Thyroid gland (tissue), 4 donors: ENCODE measurements at regions not wholly inside any gene's neighbourhood (a gene's known extent, or its start where the extent isn't known, plus 50 kb on each side); places are given as distances from the start of the nearest gene placed in this dataset.

ENCODE experiments used
- DNase-seq, 2 donors: peaks; one replicate each; pipeline ENCODE4 v3.0.0-alpha.2; 2019
- H3K27ac ChIP-seq, 3 donors: fragments of 200-600 bp; sonication (generic); 1 replicate in 2 of 3; 2 replicates in 1 of 3; pipeline ENCODE4 v1.5.1; 2016 to 2019; ENCODE audit warnings: mild to moderate bottlenecking in 1 of 3, moderate library complexity in 1 of 3
- H3K27me3 ChIP-seq: fragments of 200-600 bp; sonication (generic); one replicate; pipeline ENCODE4 v1.5.1; 2019
- H3K36me3 ChIP-seq, 2 donors: fragments of 200-600 bp; sonication (generic); one replicate each; pipeline ENCODE4 v1.5.1; 2016 to 2019
- H3K4me1 ChIP-seq, 2 donors: fragments of 200-600 bp; sonication (generic); one replicate each; pipeline ENCODE4 v1.5.1; 2017 to 2019
- H3K4me3 ChIP-seq, 3 donors: fragments of 200-600 bp; sonication (generic); replicated peaks in 1 of 3; 1 replicate in 2 of 3; 2 replicates in 1 of 3; pipeline ENCODE4 v1.5.1; 2016; ENCODE audit warnings: mild to moderate bottlenecking in 1 of 3
- H3K9me3 ChIP-seq: fragments of 200-600 bp; sonication (generic); one replicate; pipeline ENCODE4 v1.5.1; 2017
- POLR2A ChIP-seq, 2 donors: fragments of 450-650 bp; IDR thresholded peaks; one replicate each; pipeline ENCODE4 v1.6.1; 2017; ENCODE audit warnings: antibody characterized with exemption in 2 of 2, mild to moderate bottlenecking in 2 of 2, moderate library complexity in 1 of 2
- WGBS, 2 donors: methylation state at CpG; one replicate each; pipeline ENCODE4 v1.1.5; 2017; 5-methylcytosine and 5-hydroxymethylcytosine counted together
- intact Hi-C: fragments of 100-400 bp; cut with DNase I; formaldehyde crosslinking; loops from one replicate; pipeline ENCODE4 v1.15.1; 2023
- TF ChIP-seq, protein P1 (sequence below), 6 experiments: fragments of 200-600 bp in 3 of 6; fragments of 450-650 bp in 3 of 6; sonication (generic) in 3 of 6; IDR thresholded peaks; one replicate each; pipeline ENCODE4 v1.5.1; 2016 to 2019; ENCODE audit warnings: antibody characterized with exemption in 6 of 6, mild to moderate bottlenecking in 2 of 6, inconsistent platforms in 1 of 6, moderate library complexity in 1 of 6

DNA sequence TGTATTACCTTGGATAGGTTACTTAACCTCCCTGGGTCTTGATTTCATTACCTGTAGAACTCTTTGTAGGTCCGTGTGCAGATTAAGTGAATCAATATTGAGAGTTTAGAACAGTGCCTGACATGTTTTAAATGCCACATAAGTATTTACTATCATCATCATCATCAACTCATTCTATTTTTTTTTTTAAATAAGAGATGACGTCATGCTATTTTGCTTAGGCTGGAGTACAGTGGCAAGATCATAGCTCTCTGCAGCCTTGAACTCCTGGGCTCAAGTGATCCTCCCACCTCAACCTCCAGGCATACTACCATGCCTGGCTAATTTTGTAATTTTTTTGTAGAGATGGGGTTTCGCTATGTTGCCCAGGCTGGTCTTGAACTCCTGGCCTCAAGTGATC lies 132.0 kb upstream of the FZD8 start:
- WGBS, 2 donors, result 91 to 96% methylated on average over 3 of the region's 3 CpGs
- intact Hi-C loops, result no loop called here

DNA sequence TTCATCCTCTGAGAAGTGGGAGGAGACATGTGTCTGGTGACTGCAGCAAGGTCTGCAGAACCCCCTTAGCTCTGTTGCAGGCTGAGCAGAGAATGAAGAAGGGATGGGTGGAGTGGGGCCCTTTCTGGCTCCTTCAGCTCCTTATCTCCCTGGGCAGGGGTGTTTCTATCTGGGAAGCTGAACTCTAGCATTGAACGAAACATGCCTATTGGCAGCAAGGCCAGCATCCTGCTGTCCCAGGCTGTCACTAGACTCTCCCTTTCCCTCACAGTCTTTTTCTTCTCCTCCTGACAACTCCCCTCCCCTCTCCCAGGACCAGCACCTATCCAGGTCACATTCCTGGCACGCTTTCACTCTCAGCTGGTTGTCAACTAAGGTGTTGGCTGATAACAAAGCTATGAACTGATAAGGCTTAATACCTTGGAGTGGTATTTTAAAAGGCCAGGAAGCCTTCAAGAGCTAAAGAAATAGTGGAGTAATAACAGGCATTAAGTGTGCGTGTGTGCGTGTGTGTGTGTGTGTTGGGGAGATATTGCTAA lies 128.8 kb upstream of the FZD8 start:
- TF ChIP-seq POLR2A (IDR thresholded peaks at IDR 0.05), result no peak
- TF ChIP-seq, protein P1, sequence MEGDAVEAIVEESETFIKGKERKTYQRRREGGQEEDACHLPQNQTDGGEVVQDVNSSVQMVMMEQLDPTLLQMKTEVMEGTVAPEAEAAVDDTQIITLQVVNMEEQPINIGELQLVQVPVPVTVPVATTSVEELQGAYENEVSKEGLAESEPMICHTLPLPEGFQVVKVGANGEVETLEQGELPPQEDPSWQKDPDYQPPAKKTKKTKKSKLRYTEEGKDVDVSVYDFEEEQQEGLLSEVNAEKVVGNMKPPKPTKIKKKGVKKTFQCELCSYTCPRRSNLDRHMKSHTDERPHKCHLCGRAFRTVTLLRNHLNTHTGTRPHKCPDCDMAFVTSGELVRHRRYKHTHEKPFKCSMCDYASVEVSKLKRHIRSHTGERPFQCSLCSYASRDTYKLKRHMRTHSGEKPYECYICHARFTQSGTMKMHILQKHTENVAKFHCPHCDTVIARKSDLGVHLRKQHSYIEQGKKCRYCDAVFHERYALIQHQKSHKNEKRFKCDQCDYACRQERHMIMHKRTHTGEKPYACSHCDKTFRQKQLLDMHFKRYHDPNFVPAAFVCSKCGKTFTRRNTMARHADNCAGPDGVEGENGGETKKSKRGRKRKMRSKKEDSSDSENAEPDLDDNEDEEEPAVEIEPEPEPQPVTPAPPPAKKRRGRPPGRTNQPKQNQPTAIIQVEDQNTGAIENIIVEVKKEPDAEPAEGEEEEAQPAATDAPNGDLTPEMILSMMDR (IDR thresholded peaks at IDR 0.05), result no peak
- Histone ChIP-seq H3K36me3 (no peaks in the 10 kb centered on the region), H3K4me1 (no peaks in the 10 kb centered on the region), H3K4me3 (no peak overlapping the region), H3K9me3 (no peaks in the 10 kb centered on the region), H3K27me3 (no peaks in the 10 kb centered on the region), H3K27ac (no peak overlapping the region)
- no peak for DNase-seq
- intact Hi-C loops, result no loop called here
- WGBS, 2 donors, result 82 to 91% methylated on average over 4 of the region's 4 CpGs

More for the DNA sequence above, 132.0 kb upstream of the FZD8 start:
- DNase-seq, result no peak
- no peaks in the 10 kb centered on the region for H3K9me3 ChIP-seq
- H3K27me3 ChIP-seq, result no peaks in the 10 kb centered on the region
- no peak overlapping the region for H3K4me3 ChIP-seq
- H3K27ac ChIP-seq, result no peak overlapping the region
- H3K36me3 ChIP-seq, result no peaks in the 10 kb centered on the region
- TF ChIP-seq, protein P1 (IDR thresholded peaks at IDR 0.05), result no peak
- TF ChIP-seq POLR2A (IDR thresholded peaks at IDR 0.05), result no peak
- no peaks in the 10 kb centered on the region for H3K4me1 ChIP-seq

DNA sequence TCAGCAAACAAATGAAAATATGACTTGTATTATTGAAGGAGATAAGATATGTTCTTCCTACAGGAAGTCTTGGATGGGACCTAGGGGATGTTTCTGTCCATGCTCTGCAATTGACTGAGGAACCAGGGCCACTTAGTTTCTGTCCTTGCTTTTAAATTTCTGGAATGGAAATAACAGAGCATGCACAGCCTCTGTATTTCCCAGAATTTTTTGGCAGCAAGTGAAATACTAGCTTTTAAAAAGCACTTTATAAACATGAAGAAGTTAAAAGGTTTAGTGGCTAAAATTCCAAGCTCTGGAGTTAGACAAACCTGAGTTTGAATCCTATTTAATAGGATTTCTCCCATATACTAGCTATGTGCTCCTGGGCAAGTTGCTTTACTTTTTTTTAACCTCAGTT lies 127.7 kb upstream of the FZD8 start:
- DNase-seq, result no peak
- Histone ChIP-seq H3K36me3 (no peaks in the 10 kb centered on the region), H3K27ac (no peak overlapping the region), H3K27me3 (no peaks in the 10 kb centered on the region), H3K4me1 (no peaks in the 10 kb centered on the region), H3K9me3 (no peaks in the 10 kb centered on the region), H3K4me3 (no peak overlapping the region)
- intact Hi-C loops, result no loop called here
- TF ChIP-seq, protein P1 (IDR thresholded peaks at IDR 0.05), result no peak
- TF ChIP-seq POLR2A (IDR thresholded peaks at IDR 0.05), result no peak

DNA sequence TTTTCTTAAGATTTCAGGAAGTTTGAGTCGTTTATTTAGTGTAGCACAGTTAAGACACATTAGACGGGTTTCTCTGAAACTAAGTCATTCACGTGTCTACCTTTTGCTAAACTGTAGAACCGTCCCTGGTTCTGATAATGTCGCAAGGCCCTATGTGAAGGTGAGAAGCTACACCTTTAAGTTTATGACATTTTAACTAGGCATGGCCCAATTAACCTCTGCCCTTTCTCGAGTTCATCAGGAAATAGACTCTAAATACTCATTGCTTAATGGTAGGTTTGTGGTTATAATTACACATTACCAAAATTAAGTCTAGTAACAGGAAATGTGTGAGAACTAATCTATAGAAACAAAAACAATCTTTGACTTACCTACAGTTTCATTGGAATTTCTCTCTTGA lies 126.6 kb upstream of the FZD8 start:
- intact Hi-C loops, result no loop called here

DNA sequence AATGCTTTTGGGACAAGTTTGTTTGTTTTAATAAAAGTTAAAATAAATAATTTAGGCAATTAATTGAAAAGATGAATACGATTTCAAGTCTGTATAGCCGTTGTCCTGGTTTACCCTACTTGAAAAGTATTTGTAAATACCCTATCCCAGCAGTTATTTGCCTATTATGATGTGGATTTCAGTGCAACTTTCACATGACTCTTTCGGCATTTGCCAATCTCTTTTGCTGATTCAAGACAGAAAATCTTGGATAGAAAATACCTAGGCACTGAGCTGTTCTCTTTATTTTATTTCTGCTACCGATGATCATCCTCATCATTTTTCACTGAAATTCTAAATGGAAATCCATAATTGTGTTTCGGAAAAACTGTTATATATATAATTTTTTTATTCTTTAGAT lies 125.9 kb upstream of the FZD8 start:
- Histone ChIP-seq H3K36me3 (no peaks in the 10 kb centered on the region), H3K4me3 (no peak overlapping the region), H3K27me3 (no peaks in the 10 kb centered on the region), H3K27ac (no peak overlapping the region), H3K9me3 (no peaks in the 10 kb centered on the region), H3K4me1 (no peaks in the 10 kb centered on the region)
- TF ChIP-seq POLR2A (IDR thresholded peaks at IDR 0.05), result no peak
- 73 to 86% methylated on average over 5 of the region's 5 CpGs for WGBS, 2 donors
- DNase-seq, result no peak
- intact Hi-C loops, result no loop called here

More for the DNA sequence above, 126.6 kb upstream of the FZD8 start:
- Histone ChIP-seq H3K4me1 (no peaks in the 10 kb centered on the region), H3K27me3 (no peaks in the 10 kb centered on the region), H3K27ac (no peak overlapping the region), H3K9me3 (no peaks in the 10 kb centered on the region), H3K4me3 (no peak overlapping the region), H3K36me3 (no peaks in the 10 kb centered on the region)
- DNase-seq, result no peak
- TF ChIP-seq POLR2A (IDR thresholded peaks at IDR 0.05), result no peak
- TF ChIP-seq, protein P1 (IDR thresholded peaks at IDR 0.05), result no peak
- WGBS, 2 donors, result 46 to 60% methylated on average over 6 of the region's 6 CpGs

DNA sequence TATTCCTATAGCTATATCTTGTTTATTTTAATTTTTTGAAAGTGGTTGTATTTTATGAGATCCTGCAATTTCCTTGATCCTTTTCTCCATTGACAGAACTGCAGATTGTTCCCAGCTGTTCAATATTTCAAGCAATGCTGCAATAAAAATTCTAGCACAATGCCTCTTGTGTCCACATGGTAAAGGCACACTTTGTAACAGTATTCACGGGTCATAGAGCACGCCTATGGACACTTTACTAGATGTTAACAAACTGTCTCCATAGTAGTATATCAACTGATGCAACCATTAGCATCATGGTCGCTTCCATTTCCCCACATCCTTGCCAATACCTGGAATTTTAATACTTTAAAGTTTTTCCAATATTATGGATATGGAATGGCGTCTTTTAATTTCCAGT lies 123.9 kb upstream of the FZD8 start:
- 96% methylated on average over 4 of the region's 4 CpGs for WGBS, 2 donors

More for the DNA sequence above, 123.9 kb upstream of the FZD8 start:
- Histone ChIP-seq H3K9me3 (no peaks in the 10 kb centered on the region), H3K36me3 (no peaks in the 10 kb centered on the region), H3K27me3 (no peaks in the 10 kb centered on the region), H3K27ac (no peak overlapping the region), H3K4me1 (no peaks in the 10 kb centered on the region), H3K4me3 (no peak overlapping the region)
- TF ChIP-seq POLR2A (IDR thresholded peaks at IDR 0.05), result no peak
- TF ChIP-seq, protein P1 (IDR thresholded peaks at IDR 0.05), result no peak
- DNase-seq, result no peak
- intact Hi-C loops, result no loop called here
